ENCODE measurements at regions not wholly inside any gene's neighbourhood (a gene's known extent, or its start where the extent isn't known, plus 50 kb on each side); places are given as distances from the start of the nearest gene placed in this dataset.

DNA sequence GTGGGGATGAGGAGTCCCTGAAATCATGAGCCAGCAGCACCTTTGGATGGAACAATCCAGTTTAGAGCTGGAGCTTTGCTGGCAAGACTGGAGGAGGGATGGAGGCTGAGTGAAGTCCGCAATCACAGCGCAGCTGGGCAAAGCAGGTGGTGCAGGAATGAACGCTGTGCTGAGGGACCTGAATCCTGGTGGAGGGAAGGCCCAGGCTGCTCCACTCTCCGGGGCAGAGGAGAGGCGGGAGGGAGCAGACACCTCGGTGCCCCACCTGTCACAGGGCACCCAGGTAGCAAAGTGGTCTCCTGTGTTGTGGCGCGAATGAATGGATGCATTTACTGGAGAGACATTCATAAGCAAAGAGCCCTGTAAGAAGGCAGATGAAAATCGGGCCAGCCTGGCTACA, 124.8 kb upstream of the ANO1 start:
- no peak for DNase-seq

DNA sequence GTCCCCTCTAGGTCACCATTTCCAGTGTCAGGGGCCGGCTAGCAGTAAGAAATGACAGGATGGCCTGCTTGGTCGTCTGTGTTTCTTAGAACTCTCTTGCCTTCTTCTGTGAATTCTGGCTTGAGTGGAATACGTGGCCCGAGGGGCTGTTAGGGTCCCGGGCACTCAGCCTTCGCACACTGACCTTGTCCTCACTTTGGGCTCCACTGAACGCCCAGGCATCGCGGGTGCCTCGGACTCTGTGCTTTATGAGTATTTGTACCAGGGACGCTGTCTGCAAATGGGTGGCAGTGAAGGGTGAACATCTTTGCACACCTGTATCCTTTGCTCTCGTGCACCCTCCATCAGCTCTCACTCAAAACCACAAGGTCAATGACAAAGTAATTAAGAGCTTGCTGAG, 123.4 kb upstream of the ANO1 start:
- DNase-seq, result no peak

DNA sequence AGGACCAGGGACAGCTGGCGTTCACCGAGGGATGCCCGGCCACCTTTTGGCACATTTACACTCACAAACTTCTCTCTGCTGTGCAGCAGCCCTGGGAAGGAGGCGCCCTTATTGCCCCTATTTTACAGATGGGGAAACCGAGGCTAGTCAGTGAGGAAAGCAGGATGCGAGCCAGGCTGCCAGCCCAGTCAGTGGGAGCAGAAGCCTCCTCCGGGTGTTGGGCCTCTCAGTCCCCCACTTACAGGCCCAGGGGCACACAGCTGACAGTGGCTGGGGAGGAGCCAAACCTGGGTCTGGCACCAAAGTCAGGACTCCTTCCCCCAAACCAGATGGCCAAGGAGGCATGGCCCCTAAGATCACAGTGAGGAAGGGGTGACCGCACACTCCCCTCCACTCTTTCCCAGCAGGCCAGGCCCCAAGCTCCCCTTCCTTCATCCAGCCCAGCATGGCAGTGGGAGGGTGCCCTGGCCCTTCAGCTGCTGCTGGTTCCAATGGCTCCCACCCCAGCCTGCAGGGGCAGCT, 121.4 kb upstream of the ANO1 start:
- DNase-seq, result no peak

DNA sequence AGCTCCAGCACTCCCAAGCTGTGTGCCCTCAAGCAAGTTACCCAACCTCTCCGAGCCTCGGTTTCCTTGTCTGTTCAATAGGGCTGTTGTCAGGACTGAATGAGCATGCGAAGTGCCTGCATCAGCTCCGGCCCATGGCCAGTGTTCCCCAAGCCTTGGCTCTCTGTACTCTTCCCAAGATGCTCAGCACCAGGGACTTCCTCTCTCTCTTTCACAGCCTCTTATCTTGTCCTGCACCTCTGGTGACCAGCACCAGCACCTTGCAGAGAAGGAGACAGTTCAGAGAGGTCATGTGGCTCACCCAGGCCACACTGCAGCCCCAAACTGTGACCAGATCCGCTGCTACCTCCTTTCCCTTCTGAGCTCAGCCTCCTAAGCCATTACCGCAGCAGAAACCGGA, 120.3 kb upstream of the ANO1 start:
- DNase-seq, result no peak

DNA sequence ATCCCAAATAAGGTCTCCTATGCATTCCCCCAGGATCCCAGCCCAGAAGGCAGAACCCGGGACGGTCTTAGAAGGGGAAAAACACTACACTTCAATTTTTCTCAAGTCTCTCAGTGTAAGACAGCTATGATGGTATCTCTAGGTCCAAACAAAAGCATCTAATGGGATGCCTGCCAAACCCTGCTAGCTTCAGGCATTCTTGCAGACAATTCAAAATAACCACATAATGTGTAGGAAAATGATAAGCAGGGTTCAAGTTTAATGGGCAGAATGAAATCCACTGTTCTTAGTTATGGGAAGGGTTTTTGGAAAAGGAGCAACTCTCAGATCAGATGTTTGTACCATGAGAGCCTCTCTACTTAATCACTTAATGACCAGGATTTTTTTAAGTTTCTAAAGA, 119.8 kb upstream of the ANO1 start:
- DNase-seq, result no peak

DNA sequence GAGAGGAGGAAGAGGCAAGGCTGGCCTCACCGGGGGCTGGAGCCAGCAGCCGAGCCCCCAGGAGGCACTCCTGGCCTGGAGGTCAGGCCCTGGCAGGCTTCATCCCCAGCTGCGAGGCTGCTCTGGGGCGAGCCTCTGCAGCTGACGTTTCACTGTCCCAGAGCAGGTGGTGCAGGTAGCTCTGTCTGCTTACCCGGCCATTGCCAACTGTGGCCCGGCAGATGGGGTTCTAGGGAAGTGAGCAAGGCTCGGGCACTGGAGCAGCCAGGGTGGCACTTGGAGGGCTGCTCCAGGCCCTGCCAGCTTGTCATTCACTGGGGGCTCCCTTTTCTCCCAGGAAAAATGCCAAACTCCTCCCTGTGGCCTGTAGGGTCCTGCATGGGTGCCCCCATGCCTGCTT, 118.7 kb upstream of the ANO1 start:
- no peak for DNase-seq

DNA sequence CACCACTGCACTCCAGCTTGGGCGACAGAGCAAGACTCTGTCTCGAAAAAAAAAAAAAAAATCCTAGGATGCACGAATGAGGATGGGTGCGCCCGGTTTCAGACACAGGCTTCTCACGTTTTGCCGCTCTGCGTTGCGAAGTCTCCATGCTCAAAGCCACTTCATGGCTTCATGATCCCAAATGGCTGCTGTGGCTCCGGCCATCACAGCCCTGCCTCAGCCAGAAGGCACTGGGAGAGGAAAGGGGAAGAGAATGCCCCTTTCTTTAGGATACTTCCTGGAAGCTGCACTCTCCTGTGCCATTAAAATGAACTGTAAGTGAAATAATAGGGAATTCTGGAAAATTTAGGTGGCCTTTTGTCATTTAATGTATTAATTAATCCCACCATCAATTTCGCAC, 116.4 kb upstream of the ANO1 start:
- no peak for DNase-seq

DNA sequence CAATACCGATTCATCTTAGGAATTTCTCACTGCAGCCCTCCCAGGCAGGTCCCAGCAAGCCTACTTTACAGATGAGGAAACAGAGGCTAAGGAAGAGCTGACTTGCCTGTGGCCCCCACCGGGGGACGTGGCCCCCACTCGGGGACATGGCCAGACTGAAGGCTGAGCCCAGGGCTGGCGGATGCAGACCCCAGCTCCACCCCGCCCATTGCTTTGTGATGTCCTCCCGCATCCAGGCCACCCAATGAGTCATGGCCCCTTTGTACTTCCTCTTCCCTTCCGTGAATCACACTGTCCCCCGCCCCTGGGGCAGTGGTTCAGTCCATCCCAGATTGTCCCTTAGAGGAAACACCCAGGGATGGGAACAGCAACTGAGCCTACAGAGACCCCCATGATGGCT, 116.0 kb upstream of the ANO1 start:
- DNase-seq, result no peak

DNA sequence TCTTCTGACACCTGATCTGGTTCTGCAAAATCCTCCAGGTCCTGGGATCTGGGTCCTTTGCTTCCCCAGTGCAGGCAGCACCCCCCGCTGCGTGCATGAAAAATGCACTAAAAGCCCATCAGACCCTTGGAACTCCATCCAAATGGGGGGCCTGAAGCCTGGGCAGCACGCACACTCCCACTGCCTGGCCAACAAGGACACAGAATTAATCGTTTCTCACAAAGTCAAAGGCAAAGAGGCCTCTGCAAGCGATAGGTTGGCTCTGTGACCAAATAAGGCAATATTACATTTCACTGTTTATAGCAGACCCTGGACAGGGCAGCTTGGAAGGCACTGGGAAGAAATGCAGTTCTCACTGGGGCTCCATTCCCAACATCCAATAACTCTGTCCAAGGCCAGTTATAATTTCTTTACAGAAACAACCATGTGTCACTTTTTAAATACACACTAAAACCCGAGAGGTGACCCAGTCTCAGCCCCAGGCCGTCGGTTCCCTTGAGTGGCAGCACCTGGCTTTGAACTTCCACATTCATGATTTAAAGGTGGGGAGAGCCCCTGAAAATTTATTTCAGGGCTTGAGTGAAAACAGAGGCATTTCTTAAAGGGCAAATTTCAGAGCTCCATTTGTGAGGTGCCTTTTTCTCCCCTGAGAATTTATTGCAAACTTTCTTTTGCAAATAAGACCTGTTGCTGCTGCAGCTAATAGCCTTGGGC, 114.4 kb upstream of the ANO1 start:
- no peak for DNase-seq

DNA sequence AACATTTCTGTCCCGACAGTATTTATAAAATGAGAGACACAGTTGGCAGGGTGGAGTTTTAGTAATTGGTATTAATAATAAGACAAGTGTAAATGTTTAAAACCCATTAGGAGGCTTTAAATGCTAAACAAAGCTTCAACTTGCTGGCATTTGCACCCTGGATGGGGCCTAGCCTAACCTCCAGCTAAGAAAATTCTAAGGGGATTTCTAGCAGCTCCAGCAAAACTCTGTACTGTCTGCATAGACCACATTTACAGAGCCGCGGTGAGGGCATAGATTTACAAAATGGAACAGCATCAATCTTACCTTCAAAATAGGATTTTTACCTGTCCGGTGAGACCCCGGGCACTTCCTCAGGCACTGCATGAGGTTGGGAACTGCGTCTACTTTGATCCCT, 113.9 kb upstream of the ANO1 start:
- no peak for DNase-seq

DNA sequence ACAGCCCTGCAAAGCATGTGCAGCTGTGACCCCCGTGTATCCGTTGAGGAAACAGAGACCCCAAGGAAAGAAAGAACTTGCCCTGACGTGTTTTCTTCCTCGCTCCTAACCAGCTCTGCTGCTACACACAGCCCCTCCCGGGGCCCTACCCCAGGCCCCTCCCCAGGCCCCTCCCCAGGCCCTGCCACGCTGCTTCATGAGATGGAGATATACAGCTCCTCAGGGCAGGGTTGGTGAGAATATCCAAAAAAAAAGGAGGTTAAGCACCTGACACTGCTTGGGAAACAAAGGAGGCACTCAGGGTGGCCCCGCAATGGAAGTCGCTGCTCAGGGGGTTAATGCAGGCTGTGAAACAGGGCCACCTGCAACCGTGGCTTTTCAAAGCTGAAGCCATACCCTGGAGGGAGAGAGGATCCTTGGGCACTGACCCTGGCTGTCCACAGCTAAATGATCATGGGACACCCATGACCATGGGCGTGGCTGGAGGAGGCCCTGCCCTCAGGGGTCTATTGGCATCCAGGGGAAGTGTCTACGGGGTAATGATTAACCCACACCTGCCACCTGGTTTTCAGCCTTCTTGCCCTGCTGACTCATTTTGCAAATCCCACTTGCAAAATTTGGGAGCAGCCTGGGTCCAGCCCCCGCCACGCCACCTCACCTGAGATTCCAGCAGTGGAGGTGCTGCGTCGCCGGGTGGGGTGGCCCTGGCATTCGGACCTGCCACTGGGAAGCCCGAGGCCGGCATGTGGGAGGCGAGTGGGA, 112.1 kb upstream of the ANO1 start:
- DNase-seq, result no peak

DNA sequence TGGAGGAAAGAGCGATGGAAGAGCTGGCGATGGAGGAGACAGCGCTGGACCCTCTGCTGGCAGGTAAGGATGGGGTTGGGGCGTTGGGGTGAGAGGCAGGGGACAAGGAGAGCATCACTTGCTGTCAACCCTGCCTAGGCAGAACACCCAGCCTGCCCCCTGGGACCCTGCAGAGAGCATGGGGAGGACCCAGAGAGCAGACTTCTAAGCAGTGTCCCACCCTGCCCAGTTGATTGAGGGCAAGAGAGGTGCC, 111.6 kb upstream of the ANO1 start:
- no peak for DNase-seq

DNA sequence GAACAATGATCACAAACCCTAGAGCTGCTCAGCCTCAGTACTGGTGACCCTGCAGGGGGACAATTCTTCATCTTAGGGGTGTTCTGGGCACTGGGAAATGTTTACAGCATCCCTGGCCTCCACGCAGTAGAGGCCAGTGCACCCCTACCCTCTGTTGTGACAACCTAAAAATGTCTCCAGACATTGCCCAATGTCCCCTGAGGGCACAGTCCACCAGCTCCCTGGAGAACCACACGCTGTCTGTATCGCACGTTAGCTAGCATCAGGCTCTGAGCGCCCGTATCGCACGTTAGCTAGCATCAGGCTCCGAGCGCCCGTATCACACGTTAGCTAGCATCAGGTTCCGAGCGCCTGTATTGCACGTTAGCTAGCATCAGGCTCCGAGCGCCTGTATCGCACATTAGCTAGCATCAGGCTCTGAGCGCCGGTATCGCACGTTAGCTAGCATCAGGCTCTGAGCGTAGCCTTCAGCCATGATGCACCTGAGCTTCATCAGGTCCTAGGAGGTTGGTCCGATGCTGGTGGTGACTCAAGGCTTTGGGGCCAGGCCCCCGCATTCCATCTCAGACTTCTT, 111.1 kb upstream of the ANO1 start:
- DNase-seq, result no peak

DNA sequence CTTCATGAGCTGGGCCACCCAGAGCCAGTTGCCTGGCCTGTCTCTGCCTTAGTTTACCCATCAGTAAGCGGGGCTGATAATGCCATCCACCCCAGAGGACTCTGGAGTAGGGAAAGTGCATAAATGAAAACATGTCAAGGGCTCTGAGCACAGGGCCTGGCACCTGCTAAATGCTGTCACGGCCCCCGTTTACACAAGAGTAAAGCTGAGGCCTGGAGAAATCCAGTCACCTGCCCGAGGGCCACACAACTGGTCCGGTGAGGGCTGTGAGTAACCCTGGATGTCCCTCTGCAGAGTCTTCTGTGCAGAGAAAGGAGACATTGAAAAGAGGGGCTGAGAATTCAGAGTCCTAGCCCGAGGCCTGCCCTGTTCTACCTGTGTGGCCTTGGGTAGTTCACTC, 110.6 kb upstream of the ANO1 start:
- no peak for DNase-seq

DNA sequence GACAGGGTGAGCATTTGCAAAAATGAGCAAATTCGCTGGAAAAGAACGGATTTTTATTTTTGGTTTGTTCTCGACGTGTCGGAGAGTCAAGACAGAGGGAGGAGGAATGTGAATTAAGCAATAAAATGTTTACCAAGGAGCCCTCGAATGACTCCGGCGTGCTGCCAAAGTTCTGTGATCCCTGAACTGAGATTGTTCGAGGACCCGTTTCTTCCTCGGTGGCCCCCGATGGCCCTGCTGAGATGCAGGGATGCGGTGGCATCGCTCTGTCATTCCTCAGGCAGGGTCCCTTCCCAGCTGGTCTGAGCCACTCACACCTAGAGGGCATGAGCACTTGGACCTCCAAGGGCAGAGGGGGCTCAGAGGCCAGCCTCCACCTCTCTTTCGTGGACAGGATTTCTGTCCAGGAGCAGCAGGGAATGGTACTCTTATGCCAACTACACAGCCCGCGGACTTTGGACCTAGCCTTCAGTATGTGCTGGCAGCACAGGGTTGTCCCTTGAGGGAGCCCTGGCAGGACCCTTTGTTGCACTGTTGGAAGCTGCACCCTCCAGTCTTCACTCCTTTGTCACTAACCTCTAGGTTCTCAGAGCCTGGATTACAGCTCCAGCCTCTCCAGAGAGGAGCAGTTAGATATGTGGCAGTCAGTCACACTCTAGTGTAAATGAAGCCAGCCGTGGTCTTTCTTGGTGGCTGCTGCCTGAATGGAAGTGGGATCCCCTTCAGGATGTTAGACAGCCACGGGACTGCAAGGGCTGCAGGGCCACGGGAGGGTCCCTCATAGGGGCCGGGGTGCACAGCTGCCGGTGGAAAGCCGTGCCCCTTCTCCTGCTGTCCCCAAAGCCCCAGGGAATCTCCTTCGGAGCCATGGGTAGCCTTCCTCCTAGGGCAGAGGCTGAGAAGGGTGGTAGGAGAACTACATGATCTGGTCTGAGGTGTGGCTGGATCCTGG, 109.4 kb upstream of the ANO1 start:
- DNase-seq, result no peak

DNA sequence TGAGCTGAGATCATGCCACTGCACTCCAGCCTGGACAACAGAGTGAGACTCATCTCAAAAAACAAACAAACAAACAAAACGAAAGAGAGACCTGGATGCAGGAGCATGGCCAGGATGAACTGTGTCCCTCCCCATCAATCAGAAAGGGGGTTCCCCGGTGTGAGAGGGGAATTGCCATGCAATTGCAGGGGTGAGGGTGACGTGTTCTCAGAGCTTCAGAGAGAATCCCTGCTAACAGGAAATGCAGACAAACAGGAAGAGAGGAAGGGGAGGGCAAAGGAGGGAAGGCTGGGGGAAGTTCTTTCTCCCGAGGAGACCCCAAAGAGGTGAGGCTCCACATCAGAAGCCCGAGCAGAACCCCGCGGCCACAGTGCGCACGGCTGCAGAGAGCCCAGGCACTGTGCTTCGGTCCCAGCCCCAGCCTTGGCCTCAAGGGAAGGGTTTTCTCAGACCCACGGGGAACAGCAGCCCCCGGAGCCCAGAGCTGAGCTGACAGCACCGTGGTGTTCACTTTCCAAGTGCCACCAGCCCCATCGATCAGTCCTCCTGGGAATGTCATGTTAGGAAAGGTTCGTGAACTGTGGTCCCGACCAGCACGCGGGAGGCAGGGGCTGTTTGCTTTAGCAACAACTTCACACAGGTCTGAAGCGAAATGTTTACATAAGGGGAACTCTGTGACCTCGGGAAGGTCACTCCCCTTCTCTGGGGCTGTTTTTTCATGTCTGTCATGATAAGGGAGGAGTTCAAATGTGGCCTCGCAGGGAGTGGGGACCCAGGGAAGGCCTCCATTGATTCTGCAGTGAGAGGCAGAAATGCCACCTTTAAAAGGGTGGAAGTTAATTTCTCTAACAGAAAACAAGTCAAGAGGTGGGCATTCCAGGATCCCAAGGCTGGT, 108.0 kb upstream of the ANO1 start:
- DNase-seq, result no peak

DNA sequence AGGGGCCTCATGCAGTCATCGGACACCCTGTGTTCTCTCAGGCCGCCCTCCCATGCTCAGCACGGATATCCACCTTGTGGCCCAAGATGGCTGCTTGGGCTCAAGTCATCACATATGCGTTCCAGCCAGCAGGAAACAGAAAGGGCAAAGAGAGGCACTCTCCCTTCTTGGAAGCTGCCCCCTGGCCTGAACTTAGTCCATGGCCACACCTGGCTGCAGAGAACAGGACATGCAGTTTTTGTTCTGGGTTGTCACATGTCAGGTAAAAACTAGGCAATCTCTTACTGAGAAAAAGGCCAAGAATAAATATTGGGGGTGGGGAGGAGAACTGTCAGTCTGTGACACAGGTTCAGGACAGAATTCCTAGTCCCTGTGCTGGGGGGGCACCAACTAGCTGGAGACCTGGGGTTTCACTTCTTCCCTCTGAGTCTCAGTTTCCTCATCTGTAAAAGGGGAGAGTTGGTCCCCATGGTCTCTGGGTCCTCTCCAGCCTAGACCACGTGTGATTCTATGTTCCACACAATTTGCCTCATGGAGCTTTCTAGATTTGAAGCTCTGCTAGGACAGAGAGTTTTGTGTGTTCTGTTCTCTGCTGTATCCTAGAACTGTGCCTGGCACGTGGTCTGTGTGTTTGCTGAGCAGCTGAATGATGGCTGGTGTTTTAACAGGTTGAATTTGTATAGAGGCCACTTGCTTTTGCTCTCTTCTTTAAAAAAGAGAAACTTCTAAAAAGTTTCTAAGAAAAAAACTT, 107.2 kb upstream of the ANO1 start:
- no peak for DNase-seq

DNA sequence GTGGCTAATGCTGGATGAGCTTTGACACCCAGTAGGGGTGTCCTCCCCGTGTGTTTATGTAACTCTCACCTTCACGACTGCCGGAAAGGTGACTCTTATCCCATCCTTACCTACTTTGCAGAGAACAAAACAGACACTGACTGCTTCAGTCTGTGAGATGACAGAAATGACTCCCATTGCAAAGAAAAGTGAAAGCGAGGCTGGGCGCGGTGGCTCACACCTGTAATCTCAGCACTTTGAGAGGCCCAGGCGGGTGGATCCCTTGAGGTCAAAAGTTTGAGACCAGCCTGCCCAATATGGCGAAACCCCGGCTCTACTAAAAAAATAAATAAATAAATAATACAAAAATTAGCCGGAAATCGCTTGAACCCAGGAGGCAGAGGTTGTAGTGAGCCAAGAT, 106.4 kb upstream of the ANO1 start:
- no peak for DNase-seq

DNA sequence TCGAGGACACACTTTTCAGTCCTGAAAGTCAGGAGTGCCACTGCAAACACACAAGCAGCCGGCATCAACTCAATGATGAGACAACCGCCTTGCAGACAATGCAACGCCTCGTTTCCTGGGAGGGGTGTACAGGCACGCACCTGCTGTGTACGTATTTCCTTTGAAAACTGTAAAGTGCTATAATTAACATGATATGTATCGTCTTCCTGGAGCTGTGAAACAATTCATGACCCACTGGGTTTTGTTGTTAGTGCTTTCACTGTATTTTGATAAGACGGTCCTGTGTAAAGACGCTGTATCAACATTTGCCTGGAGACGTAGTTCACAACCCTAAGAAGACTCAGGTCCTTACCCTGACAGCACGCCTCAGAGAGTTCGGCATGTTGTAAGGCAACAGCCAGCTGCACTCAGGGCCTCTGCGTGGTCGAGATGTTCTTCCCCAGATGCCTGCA, 105.7 kb upstream of the ANO1 start:
- DNase-seq, result no peak

DNA sequence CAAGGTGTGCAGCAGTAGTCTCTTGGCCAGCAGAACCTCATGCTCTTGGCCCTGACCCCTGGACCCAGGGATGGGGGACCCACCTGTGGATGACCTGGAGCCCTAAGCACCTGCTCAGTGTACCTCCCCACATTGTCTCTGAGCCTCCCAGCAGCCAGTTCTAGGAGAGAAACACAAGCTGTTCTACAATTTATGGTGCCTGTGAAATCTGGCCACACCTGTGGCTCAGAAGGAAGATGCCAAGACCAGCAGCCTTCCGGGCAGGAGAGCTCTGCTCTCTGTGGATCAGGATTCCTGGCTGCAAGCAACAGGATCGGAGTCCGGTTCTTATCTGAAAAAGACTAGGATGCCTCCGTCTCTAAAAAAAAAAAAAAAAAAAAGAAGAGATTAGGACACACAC, 103.6 kb upstream of the ANO1 start:
- DNase-seq, result no peak

DNA sequence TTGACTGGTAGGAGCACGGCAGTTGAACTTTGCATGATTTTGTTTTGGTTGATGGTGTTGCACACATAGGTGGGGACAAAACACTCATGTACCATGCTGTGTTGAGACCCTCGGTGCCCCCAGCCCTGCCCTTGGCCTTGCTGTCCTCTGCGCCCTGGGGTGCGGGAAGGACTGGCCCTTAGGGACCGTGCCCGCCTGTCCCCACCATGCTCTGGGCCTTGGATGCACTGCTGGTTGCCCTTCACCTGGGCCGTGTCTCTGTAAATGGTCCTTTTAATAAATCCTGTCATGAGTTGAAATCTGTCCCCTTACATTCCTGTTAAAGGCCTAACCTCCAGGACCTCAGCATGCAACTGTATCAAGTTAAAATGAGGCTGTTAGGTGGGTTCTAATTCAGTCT, 102.3 kb upstream of the ANO1 start:
- DNase-seq, result no peak

DNA sequence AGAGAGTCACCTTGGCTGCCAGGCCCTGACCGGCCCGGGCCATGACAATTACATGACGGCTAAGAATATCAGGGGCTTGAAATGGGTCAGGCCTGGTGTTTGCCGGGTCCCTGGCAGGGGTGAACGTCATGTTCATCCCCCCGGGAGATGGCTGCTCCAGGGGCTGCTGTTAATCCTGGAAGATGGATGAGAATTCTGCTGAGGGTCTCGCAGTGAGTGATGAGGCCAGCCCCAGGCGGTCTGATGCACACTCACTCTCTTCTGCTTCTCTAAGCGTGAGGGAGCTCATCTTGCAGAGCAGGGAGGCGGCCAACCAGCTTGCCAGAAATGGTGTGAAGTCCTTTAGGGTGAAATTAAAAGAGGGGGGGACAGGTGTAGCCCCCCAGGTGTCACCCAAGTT, 101.3 kb upstream of the ANO1 start:
- DNase-seq, result no peak

Measured in stimulated activated CD4-positive, alpha-beta T cell treated with anti-CD3 and anti-CD28 coated beads, Interleukin-4, amount 100 ng/mL, for 24 hours (primary cell).